ENCODE measurements at regions not wholly inside any gene's neighbourhood (a gene's known extent, or its start where the extent isn't known, plus 50 kb on each side); places are given as distances from the start of the nearest gene placed in this dataset.

DNA sequence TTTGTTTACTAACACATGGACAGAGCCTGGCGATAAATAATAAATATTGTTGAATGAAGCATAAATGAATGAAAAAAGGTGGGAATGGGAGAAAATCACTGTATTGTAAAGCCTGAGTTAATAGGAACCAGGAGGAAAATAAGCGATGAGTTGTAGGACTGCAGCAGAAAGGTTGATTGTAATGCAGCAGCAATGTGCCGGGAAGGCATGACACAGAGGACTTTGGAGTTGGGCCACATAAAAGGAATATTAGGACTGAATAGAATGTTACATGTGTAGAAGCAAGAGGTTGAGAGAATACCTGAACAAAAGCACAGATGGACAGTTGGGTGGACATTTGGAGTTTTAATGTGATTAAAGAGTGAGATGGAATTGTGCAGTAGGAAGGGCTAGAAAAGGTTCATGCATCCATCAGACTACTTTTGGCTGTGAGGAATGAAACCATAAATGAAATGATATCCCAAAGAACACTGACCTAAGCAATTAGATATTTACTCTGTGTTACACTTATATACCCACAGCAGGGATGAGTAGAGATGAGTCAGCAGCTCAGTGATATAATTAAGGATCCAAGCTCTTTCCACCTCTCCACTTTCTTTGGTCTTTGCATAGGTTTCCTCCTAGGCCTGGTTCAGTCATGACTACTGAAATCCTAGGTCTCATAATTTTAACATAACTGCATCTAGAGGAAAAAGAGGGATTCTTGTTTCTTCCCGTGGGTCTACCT lies 55.4 kb downstream of the CCER1 start:
- no peaks in the 10 kb centered on the region for H3K4me1 Mint-ChIP-seq (ENCODE audit: low read depth)
- H3K4me3 Mint-ChIP-seq: no peak overlapping the region
- DNase-seq: no peak
- no peak for ATAC-seq
- peaks cover 2% of the 10 kb centered on the region for H3K27me3 Mint-ChIP-seq (ENCODE audit: low read depth)
- H3K36me3 Mint-ChIP-seq (ENCODE audit: insufficient read depth): no peaks in the 10 kb centered on the region
- H3K9me3 Mint-ChIP-seq: no peaks in the 10 kb centered on the region

DNA sequence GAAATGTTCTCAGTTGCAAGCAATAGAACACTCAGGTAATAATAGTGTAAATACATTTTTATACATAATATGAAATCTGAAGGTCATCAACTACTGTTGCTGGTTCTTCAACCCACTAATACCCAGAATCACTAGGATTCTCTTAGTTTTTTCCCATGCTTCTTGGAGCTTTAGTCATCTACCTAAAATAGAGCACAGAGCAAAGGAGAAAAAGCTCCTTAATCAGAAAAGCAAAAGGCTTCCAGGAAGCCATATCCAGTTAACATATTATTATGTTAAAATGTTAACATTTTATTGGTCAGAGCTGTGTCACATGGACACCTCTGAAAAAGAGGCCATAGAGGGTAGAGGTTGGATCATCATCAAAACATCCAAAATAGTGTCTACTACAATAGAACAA lies 57.0 kb downstream of the CCER1 start:
- H3K36me3 Mint-ChIP-seq (ENCODE audit: insufficient read depth): no peaks in the 10 kb centered on the region
- no peak overlapping the region for H3K4me3 Mint-ChIP-seq
- no peaks in the 10 kb centered on the region for H3K4me1 Mint-ChIP-seq (ENCODE audit: low read depth)
- ATAC-seq (no peak), DNase-seq (no peak)
- peaks cover 2% of the 10 kb centered on the region for H3K27me3 Mint-ChIP-seq (ENCODE audit: low read depth)
- no peaks in the 10 kb centered on the region for H3K9me3 Mint-ChIP-seq

DNA sequence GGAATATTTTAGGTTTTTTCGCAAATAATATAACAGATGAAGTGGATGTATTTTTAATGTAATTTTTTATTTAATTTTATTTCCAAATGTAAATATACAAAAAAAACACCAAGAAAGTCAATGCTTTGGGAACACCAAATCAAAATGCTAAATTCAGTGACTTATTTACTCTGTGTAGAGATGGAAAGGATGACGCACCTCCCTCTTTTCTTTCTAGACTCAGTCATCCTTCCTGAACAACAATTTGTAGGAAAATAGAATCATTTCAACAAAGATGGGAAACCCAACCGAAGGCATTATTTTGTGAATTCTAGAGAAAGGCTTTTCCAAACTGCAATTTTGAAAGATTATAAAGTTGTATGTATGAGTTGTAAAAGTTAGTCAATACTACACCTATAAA lies 57.7 kb downstream of the CCER1 start:
- DNase-seq: no peak
- Mint-ChIP-seq H3K27me3 (ENCODE audit: low read depth) (peaks cover 2% of the 10 kb centered on the region), H3K9me3 (no peaks in the 10 kb centered on the region), H3K4me3 (no peak overlapping the region), H3K36me3 (ENCODE audit: insufficient read depth) (no peaks in the 10 kb centered on the region), H3K4me1 (ENCODE audit: low read depth) (no peaks in the 10 kb centered on the region)
- ATAC-seq: no peak

DNA sequence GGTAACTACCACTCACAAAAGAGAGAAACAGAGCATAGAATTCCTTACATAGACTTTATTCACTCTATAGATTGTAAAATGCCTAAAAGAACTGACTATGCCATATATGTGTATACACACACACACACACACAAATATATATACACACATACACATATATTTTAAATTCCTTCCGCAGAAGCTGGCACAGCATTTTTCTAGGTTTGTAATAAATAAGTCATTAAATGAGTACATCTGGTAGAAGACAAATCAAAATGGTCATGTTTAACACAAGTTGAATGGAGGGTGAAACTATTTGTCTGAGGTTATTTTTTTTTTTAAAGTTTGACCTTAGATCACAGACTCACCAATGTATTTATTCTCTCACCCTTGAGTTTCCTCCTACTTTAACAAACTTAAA lies 58.2 kb downstream of the CCER1 start:
- Mint-ChIP-seq H3K27me3 (ENCODE audit: low read depth) (peaks cover 2% of the 10 kb centered on the region), H3K9me3 (no peaks in the 10 kb centered on the region), H3K36me3 (ENCODE audit: insufficient read depth) (no peaks in the 10 kb centered on the region), H3K4me3 (no peak overlapping the region), H3K4me1 (ENCODE audit: low read depth) (no peaks in the 10 kb centered on the region)
- DNase-seq: no peak
- ATAC-seq: no peak

DNA sequence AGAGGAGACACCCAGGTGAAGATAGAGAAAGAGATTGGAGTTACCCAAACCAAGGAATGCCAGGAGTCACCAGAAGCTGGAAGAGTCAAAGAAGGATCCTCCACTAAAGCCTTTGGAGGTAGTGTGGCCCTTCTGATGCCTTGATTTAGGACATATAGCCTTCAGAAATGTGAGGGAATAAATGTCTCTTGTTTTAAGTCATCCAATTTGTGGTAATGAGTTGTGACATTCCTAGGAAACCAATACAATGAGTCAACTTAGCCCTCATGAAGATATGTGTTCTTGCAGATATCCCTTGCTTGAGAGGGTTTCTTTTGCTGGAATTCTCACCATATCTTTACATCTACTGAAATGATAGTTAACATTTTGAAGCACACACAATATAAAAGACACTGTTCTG lies 58.8 kb downstream of the CCER1 start:
- no peak overlapping the region for H3K4me3 Mint-ChIP-seq
- ATAC-seq (no peak), DNase-seq (no peak)
- H3K36me3 Mint-ChIP-seq (ENCODE audit: insufficient read depth): no peaks in the 10 kb centered on the region
- H3K4me1 Mint-ChIP-seq (ENCODE audit: low read depth): no peaks in the 10 kb centered on the region
- peaks cover 2% of the 10 kb centered on the region for H3K27me3 Mint-ChIP-seq (ENCODE audit: low read depth)
- H3K9me3 Mint-ChIP-seq: no peaks in the 10 kb centered on the region

DNA sequence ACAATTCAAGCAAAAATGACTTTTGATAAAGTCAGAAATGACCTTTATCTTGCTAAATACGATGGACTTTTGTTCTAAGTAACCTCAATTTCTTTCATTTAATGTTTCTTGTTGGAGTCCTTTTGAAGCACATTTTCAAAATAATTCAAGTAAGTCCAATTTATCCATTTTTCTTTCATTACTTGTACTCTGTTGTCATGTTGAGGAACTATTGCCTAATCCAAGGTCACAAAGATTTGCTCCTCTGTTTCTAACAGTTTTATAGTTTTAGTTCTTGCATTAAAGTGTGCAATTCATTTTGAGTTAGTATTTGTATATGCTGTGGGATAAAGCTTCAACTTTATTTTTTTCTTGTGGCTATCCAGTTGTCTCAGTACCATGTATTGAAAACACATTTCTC lies 66.7 kb downstream of the CCER1 start:
- H3K9me3 Mint-ChIP-seq: no peaks in the 10 kb centered on the region
- H3K4me3 Mint-ChIP-seq: no peak overlapping the region
- no peak for DNase-seq
- no peak for ATAC-seq
- H3K36me3 Mint-ChIP-seq (ENCODE audit: insufficient read depth): no peaks in the 10 kb centered on the region
- H3K4me1 Mint-ChIP-seq (ENCODE audit: low read depth): no peaks in the 10 kb centered on the region
- no peaks in the 10 kb centered on the region for H3K27me3 Mint-ChIP-seq (ENCODE audit: low read depth)

DNA sequence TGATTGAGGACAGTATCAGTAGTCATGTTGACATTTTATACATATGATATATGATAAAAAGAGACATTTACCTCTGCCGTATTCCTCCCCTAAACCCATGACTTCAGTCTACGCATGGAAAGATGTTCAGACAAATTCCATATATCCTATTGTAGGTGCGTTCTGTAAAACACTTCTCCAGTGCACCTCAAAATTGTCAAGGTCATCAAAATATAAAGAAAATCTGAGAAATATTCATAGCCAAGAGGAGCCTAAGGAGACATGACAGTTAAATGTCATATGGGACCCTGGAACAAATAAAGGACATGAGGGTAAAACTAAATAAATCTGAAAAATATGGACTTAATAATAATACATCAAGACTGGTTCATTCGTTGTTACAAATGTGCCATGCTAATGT lies 71.5 kb downstream of the CCER1 start:
- H3K4me3 Mint-ChIP-seq: no peak overlapping the region
- H3K27me3 Mint-ChIP-seq (ENCODE audit: low read depth): no peaks in the 10 kb centered on the region
- no peaks in the 10 kb centered on the region for H3K4me1 Mint-ChIP-seq (ENCODE audit: low read depth)
- DNase-seq (no peak), ATAC-seq (no peak)
- no peaks in the 10 kb centered on the region for H3K9me3 Mint-ChIP-seq
- H3K36me3 Mint-ChIP-seq (ENCODE audit: insufficient read depth): no peaks in the 10 kb centered on the region

DNA sequence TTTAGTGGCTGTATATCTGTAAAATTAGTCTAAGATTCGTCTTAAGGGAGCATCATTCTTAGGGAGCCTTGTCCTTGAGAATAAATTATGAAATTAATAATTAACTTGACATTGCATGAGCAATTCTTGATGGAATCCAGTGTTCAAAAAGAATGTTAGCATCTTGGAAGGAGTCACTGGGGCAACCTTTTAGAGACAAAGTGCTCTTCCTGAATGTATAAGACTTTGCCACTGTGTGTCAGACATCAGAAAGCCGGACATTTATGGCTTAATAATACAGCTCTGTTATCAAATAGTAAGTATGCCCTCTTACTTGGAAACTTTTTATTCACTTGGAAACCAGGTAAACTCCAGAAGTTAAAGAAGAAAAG lies 83.3 kb downstream of the CCER1 start:
- ATAC-seq (no peak), DNase-seq (no peak)
- no peaks in the 10 kb centered on the region for H3K4me1 Mint-ChIP-seq (ENCODE audit: low read depth)
- no peak overlapping the region for H3K4me3 Mint-ChIP-seq
- no peaks in the 10 kb centered on the region for H3K9me3 Mint-ChIP-seq
- H3K36me3 Mint-ChIP-seq (ENCODE audit: insufficient read depth): no peaks in the 10 kb centered on the region
- peaks cover 2% of the 10 kb centered on the region for H3K27me3 Mint-ChIP-seq (ENCODE audit: low read depth)

DNA sequence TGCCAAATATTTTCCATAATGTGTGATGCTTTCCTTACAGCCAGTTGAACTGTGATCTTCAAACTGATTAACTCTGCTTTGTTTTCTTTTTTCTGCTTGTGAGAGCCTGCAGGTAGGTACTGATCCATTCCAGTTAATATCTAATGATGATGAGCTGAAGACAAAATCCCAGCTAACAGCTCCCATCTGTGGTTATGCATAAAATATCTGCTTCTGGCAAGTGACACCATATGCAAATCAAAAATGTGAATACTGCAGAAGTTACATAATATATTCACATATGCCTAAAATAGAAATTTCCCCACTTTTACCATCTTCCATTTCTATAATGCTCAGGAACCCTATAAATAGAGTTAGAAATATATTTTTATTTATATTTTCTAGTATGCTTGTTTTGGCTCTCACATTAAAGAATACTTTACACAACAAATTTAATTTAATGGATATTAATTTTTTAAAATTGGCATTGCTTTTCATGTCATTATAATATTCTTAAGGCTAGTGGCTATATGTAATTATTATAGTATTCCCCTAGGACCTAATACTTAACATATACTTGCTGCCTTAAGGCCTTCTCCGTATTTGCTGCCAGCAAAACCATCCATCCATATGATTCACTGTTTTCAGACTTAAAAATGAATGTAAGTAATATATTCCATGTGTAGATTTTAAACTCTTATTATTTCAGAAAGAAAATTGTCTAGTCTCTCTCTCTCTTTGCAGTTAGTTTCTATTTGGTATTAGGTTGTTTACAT lies 83.8 kb downstream of the CCER1 start:
- Mint-ChIP-seq H3K4me1 (ENCODE audit: low read depth) (no peaks in the 10 kb centered on the region), H3K36me3 (ENCODE audit: insufficient read depth) (no peaks in the 10 kb centered on the region), H3K27me3 (ENCODE audit: low read depth) (peaks cover 2% of the 10 kb centered on the region), H3K9me3 (no peaks in the 10 kb centered on the region), H3K4me3 (no peak overlapping the region)
- ATAC-seq: no peak
- no peak for DNase-seq

DNA sequence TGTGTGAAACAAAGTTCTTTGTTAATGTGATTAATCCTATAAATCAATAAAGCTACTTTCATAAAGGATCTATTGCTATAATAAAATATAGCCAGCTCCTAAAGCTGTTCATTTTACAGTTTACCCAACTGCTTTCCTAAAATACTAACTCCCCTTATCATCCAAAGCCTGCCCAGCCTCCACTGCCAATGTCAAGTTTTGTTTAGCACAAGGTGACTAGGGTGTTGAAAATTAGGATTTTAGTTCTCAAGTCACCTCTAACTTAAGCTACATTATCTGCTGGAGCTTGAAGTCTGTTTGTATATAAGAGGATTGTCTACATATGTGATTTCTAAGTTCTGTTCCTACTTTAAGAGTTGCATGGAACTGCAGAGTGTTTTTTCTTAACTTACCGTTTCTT lies 86.3 kb downstream of the CCER1 start:
- Mint-ChIP-seq H3K4me3 (no peak overlapping the region), H3K36me3 (ENCODE audit: insufficient read depth) (no peaks in the 10 kb centered on the region), H3K27me3 (ENCODE audit: low read depth) (peaks cover 2% of the 10 kb centered on the region), H3K4me1 (ENCODE audit: low read depth) (no peaks in the 10 kb centered on the region), H3K9me3 (no peaks in the 10 kb centered on the region)
- DNase-seq (no peak), ATAC-seq (no peak)

DNA sequence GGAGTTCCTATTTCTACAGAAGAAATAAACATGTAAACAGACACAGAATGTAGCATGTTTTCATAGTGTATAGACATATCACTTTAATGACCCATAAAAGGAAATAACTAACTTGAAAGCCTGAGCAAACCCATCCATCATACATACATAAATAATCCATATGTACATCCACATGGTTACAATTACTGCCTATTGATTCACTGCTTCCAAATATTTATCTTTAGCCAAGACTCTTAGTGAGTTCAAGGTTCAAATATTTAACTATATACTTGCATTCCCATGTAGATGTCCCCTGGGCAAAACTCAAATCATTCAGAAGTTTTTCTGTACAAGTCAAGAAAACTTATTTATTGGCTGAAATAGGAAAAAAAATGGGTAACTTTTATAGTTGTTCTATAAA lies 95.4 kb downstream of the CCER1 start:
- Mint-ChIP-seq H3K27me3 (ENCODE audit: low read depth) (no peaks in the 10 kb centered on the region), H3K36me3 (ENCODE audit: insufficient read depth) (no peaks in the 10 kb centered on the region), H3K4me1 (ENCODE audit: low read depth) (no peaks in the 10 kb centered on the region), H3K4me3 (no peak overlapping the region), H3K9me3 (no peaks in the 10 kb centered on the region)
- DNase-seq (no peak), ATAC-seq (no peak)

DNA sequence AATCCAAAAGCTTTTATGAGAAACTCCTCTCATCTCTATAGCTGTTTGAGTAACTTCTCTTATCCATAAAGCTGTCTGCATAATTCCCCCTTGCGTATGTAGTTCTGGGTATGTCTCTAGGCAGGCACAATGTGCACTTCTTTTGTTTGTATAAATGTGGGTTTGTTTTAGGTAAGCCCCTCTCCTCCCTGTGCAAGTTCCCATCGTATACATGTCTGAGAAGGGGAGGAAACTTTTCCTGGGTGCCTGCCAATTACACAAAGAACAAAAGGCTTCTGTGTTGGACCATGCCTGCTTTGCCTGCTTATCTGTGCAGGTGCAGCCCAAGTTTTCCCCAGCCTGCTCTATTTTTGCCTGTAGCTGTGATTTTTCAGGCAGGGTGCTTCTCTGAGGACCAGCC lies 96.7 kb downstream of the CCER1 start:
- H3K36me3 Mint-ChIP-seq (ENCODE audit: insufficient read depth): no peaks in the 10 kb centered on the region
- no peak for ATAC-seq
- no peak overlapping the region for H3K4me3 Mint-ChIP-seq
- no peak for DNase-seq
- H3K9me3 Mint-ChIP-seq: no peaks in the 10 kb centered on the region
- no peaks in the 10 kb centered on the region for H3K27me3 Mint-ChIP-seq (ENCODE audit: low read depth)
- H3K4me1 Mint-ChIP-seq (ENCODE audit: low read depth): no peaks in the 10 kb centered on the region

DNA sequence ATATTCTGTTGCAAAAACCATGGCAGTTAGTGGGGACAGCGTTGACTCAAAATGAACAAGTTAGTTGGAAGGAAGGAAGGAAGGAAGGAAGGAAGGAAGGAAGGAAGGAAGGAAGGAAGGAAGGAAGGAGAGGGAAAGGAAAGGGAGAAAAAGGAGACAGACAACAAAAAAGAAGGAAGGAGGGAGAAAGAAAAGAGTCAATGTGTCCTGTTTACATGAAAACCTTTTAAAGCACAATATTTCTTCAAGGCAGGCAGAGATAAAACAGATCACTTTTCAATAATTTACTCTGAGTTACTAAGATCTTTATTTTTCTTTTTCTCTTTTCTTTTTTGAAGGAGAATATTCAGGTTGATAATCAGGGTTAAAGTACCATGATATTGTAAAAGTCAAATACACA lies 99.4 kb downstream of the CCER1 start:
- Mint-ChIP-seq H3K4me1 (ENCODE audit: low read depth) (no peaks in the 10 kb centered on the region), H3K4me3 (no peak overlapping the region), H3K9me3 (no peaks in the 10 kb centered on the region), H3K36me3 (ENCODE audit: insufficient read depth) (no peaks in the 10 kb centered on the region), H3K27me3 (ENCODE audit: low read depth) (no peaks in the 10 kb centered on the region)
- ATAC-seq: no peak
- DNase-seq: no peak

DNA sequence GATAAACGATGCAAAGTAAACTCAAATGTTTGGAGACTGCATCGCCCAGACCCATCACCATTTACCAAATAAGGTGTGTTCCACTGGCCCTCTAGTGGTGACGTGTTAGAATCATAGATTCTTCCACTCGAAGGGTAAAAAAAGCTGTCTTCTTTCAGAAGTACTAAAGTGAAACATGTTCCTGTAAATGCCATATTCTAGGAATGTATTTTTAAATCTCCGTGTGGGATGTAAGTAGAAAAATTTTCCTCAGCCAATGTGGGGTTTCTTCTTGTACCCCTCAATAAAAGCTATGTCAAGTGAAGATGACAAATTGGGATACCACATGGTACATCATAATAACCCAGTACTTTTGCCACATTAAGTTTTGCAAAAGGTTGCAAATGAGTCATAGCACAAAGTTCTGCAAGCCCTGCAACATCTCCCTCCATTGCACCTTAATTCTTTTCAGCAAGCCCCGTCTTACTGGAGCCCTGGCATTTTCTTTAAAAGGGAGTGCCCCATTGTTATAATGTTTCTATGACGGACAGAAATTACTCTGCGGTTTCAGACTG lies 100.8 kb downstream of the CCER1 start:
- peak; percentile 41 to 55 for ATAC-seq

More for the DNA sequence above, 100.8 kb downstream of the CCER1 start:
- Mint-ChIP-seq H3K27me3 (ENCODE audit: low read depth) (no peaks in the 10 kb centered on the region), H3K9me3 (no peaks in the 10 kb centered on the region), H3K4me1 (ENCODE audit: low read depth) (no peaks in the 10 kb centered on the region), H3K4me3 (no peak overlapping the region), H3K36me3 (ENCODE audit: insufficient read depth) (no peaks in the 10 kb centered on the region)
- no peak for DNase-seq
